GM12878 (cell line): ENCODE measurements at regions not wholly inside any gene's neighbourhood (a gene's known extent, or its start where the extent isn't known, plus 50 kb on each side); places are given as distances from the start of the nearest gene placed in this dataset.

Source experiments
- ATAC-seq: fragments of 200-7000 bp; cut with Tn5 transposase; 3 replicates; pipeline ENCODE4 v1.9.1; 2020; ENCODE audit warnings: mild to moderate bottlenecking, moderate library complexity
- BruUV-seq: library from RNA; stranded (reverse); fragments of 400-500 nt; replicated peaks from 2 replicates; lab custom pipeline; 2021; lab: Mats Ljungman, UMichigan
- CTCF ChIA-PET: fragments of 300-600 bp; sonication (Branson Sonifier 250); formaldehyde crosslinking; extraction: SDS; loops from one replicate; lab custom pipeline; 2021; ENCODE audit warnings: inconsistent platforms; lab: Yijun Ruan, JAX
- POLR2A ChIA-PET: fragments of 350-600 bp; formaldehyde crosslinking; extraction: SDS; loops from one replicate; lab custom pipeline; 2021; ENCODE audit warnings: inconsistent platforms; lab: Charles Lee
- RAD21 ChIA-PET: fragments of 300-600 bp; sonication (Branson Sonifier 250); formaldehyde crosslinking; loops from one replicate; lab custom pipeline; 2023; ENCODE audit warnings: antibody characterized with exemption; ENCODE audit not compliant: unreplicated experiment; lab: Charles Lee
- SMC1A ChIA-PET: fragments of 300-600 bp; sonication (Branson Sonifier 250); formaldehyde crosslinking; loops from one replicate; lab custom pipeline; 2023; ENCODE audit not compliant: unreplicated experiment, uncharacterized antibody; lab: Charles Lee
- DNase-seq: peaks from one replicate; pipeline ENCODE4 v3.0.0-alpha.2; 2011; ENCODE audit warnings: low read depth, low spot score
- FAIRE-seq: peaks from 3 replicates; lab custom pipeline; 2011; peaks lifted over from hg19 to GRCh38; lab: Jason Lieb, UNC
- H2AFZ ChIP-seq: 2 replicates; pipeline ENCODE4 v1.6.0; 2011; ENCODE audit warnings: low read depth, low read length, control low read depth; ENCODE audit not compliant: control insufficient read depth
- H3K27ac ChIP-seq: 2 replicates; pipeline ENCODE4 v1.5.1; 2011; ENCODE audit warnings: control low read depth; ENCODE audit not compliant: control insufficient read depth, insufficient read depth
- H3K27me3 ChIP-seq, 2 experiments: replicated peaks in 1 of 2; 2 replicates each; pipeline versions ENCODE4 v1.6.0 to v1.6.1; 2011; ENCODE audit warnings: low read length in 1 of 2; ENCODE audit not compliant: control insufficient read depth in 2 of 2, insufficient read depth in 2 of 2
- H3K36me3 ChIP-seq, 2 experiments: 2 replicates each; pipeline ENCODE4 v1.5.1; 2011; ENCODE audit warnings: low read length in 1 of 2; ENCODE audit not compliant: control insufficient read depth in 2 of 2, insufficient read depth in 2 of 2
- H3K4me1 ChIP-seq: 2 replicates; pipeline ENCODE4 v1.6.1; 2011; ENCODE audit warnings: mild to moderate bottlenecking, low read length, moderate library complexity, mixed read lengths; ENCODE audit not compliant: control insufficient read depth, insufficient read depth
- H3K4me2 ChIP-seq: 2 replicates; pipeline ENCODE4 v1.6.0; 2011; ENCODE audit warnings: control low read depth; ENCODE audit not compliant: control insufficient read depth, insufficient read depth
- H3K4me3 ChIP-seq: fragments of 200-600 bp; sonication (generic); 2 replicates; pipeline ENCODE4 v1.5.1; 2016
- H3K79me2 ChIP-seq: 2 replicates; pipeline ENCODE4 v1.6.0; 2011; ENCODE audit warnings: low read length; ENCODE audit not compliant: control insufficient read depth, insufficient read depth
- H3K9ac ChIP-seq: 2 replicates; pipeline ENCODE4 v1.8.0; 2011; ENCODE audit warnings: low read length, control low read depth, mixed read lengths; ENCODE audit not compliant: control insufficient read depth, insufficient read depth
- H3K9me3 ChIP-seq: replicated peaks from 3 replicates; pipeline ENCODE4 v1.5.1; 2011; ENCODE audit warnings: mild to moderate bottlenecking, low read length; ENCODE audit not compliant: control insufficient read depth, insufficient read depth
- H4K20me1 ChIP-seq: 2 replicates; pipeline ENCODE4 v1.6.0; 2011; ENCODE audit not compliant: control insufficient read depth, insufficient read depth
- ASH2L ChIP-seq: fragments of 300-600, 200-600 bp; sonication (generic); IDR thresholded peaks from 2 replicates; pipeline ENCODE4 v1.6.1; 2017; ENCODE audit warnings: low read depth, mild to moderate bottlenecking, borderline replicate concordance
- BHLHE40 ChIP-seq, 2 experiments: fragments of 450-650 bp in 1 of 2; IDR thresholded peaks; 2 replicates each; pipeline ENCODE4 v1.6.1; 2011 to 2017; ENCODE audit warnings: low read depth in 2 of 2, borderline replicate concordance in 1 of 2, improper control_type of control experiment in 1 of 2, low read length in 1 of 2, mild to moderate bottlenecking in 1 of 2
- CTCF ChIP-seq, 3 experiments: IDR thresholded peaks in 2 of 3; conservative IDR thresholded peaks in 1 of 3; 2 replicates each; pipeline ENCODE4 v1.5.1; 2011; ENCODE audit warnings: low read depth in 3 of 3, low read length in 3 of 3, mild to moderate bottlenecking in 3 of 3, control low read depth in 2 of 3, moderate library complexity in 2 of 3, inconsistent platforms in 1 of 3, mixed read lengths in 1 of 3; ENCODE audit not compliant: control insufficient read depth in 2 of 3, insufficient read depth in 1 of 3; ENCODE audit errors: extremely low read depth in 1 of 3
- DPF2 ChIP-seq: fragments of 450-650 bp; IDR thresholded peaks from 2 replicates; pipeline ENCODE4 v1.6.1; 2017; ENCODE audit warnings: mild to moderate bottlenecking
- KLF5 ChIP-seq: fragments of 450-650 bp; IDR thresholded peaks from 2 replicates; pipeline ENCODE4 v1.6.1; 2014; ENCODE audit warnings: mild to moderate bottlenecking; ENCODE audit not compliant: partially characterized antibody
- PML ChIP-seq: IDR thresholded peaks from 2 replicates; pipeline ENCODE4 v1.6.1; 2012; ENCODE audit warnings: low read length, inconsistent platforms
- RELA ChIP-seq: fragments of 450-650 bp; IDR thresholded peaks from 2 replicates; pipeline ENCODE4 v1.8.0; 2014; ENCODE audit warnings: borderline replicate concordance; ENCODE audit not compliant: partially characterized antibody
- RELB ChIP-seq: fragments of 450-650 bp; IDR thresholded peaks from 2 replicates; pipeline ENCODE4 v1.6.1; 2017; ENCODE audit warnings: low read depth, mild to moderate bottlenecking, moderate library complexity
- SREBF1 ChIP-seq: IDR thresholded peaks from 2 replicates; pipeline ENCODE4 v1.6.1; 2012; ENCODE audit warnings: mild to moderate bottlenecking, low read length
- TCF3 ChIP-seq: IDR thresholded peaks from 2 replicates; pipeline ENCODE4 v1.6.1; 2012; ENCODE audit warnings: low read depth, mild to moderate bottlenecking, low read length, borderline replicate concordance; ENCODE audit not compliant: insufficient read depth
- ZBTB33 ChIP-seq: fragments of 450-650 bp; IDR thresholded peaks from 2 replicates; pipeline ENCODE4 v1.6.1; 2017; ENCODE audit warnings: mild to moderate bottlenecking
- ZNF687 ChIP-seq: fragments of 450-650 bp; IDR thresholded peaks from 2 replicates; pipeline ENCODE4 v1.6.1; 2017; ENCODE audit warnings: mild to moderate bottlenecking, moderate library complexity
- WGBS: methylation state at CpG from one replicate; pipeline ENCODE4 v1.1.6; 2016; ENCODE audit warnings: low lambda C conversion rate; ENCODE audit not compliant: insufficient replicate concordance, insufficient coverage; ENCODE audit errors: missing lambda C conversion rate; 5-methylcytosine and 5-hydroxymethylcytosine counted together
- in situ Hi-C: fragments of 300-500 bp; cut with MboI; formaldehyde crosslinking; loops from 9 replicates; pipeline ENCODE4 v1.14.3; 2018; ENCODE audit warnings: mixed read lengths
- intact Hi-C: fragments of 100-400 bp; cut with micrococcal nuclease; formaldehyde crosslinking; loops from one replicate; pipeline ENCODE4 v1.14.2; 2022; ENCODE audit not compliant: unreplicated experiment

GRCh38 chr6:6461138-6461537, 127.4 kb upstream of the LY86 start:
- CTCF ChIA-PET = interaction anchor here (0.7 to 0.8 kb wide), 3 partner anchors 12 to 86 kb away, joined by 3 to 4 read pairs (median 3); no protein-coding TSS in a partner anchor
- Histone ChIP-seq H3K4me2 (peak overlapping the region; percentile 2), H3K4me3 (no peak overlapping the region), H2AFZ (peak overlapping the region; percentile 18; the same call in 1 of the 2 replicates), H3K79me2 (no peaks in the 10 kb centered on the region), H3K4me1 (peaks cover 6% of the 10 kb centered on the region; the same call in 1 of the 2 replicates), H3K9me3 (peaks cover 2% of the 10 kb centered on the region; the same call in 1 of the 3 replicates), H3K9ac (no peak overlapping the region), H4K20me1 (no peaks in the 10 kb centered on the region), H3K27ac (no peak overlapping the region; the same call in 1 of the 2 replicates), H3K27me3 (no peaks in the 10 kb centered on the region), H3K36me3 (no peaks in the 10 kb centered on the region)
- peak; percentile 82 for ATAC-seq
- RAD21 ChIA-PET = interaction anchor here (0.8 to 4.0 kb wide), 6 partner anchors 11 to 128 kb away, joined by 3 to 24 read pairs (median 4); no protein-coding TSS in a partner anchor
- SMC1A ChIA-PET = interaction anchor here (0.6 to 5.6 kb wide), 14 partner anchors 12 to 143 kb away, joined by 3 to 38 read pairs (median 4); no protein-coding TSS in a partner anchor
- no peak for DNase-seq
- in situ Hi-C loops = no loop called here
- no TSS peak for BruUV-seq
- POLR2A ChIA-PET = no interaction called here
- intact Hi-C loops = no loop called here
- WGBS = 33% methylated on average over 4 of the region's 4 CpGs
- no peak for FAIRE-seq
- TF ChIP-seq ZNF687 = no peak
- TF ChIP-seq CTCF (IDR thresholded peaks at IDR 0.05 in 2 of 3, conservative IDR thresholded peaks at IDR 0.05 in 1 of 3; ENCODE audit: control insufficient read depth in 2 of 3, extremely low read depth in 1 of 3, insufficient read depth in 1 of 3, low read depth in 3 of 3, low read length in 3 of 3) = no peak
- 0 out of 2 replicates have a peak, but pooled peaks have one; percentile 38 for TF ChIP-seq RELB
- no peak for TF ChIP-seq TCF3
- TF ChIP-seq PML = no peak
- no peak for TF ChIP-seq RELA
- TF ChIP-seq DPF2 = peak; percentile 70; the same call in 1 of the 2 replicates
- no peak for TF ChIP-seq KLF5
- 0 out of 4 replicates have a peak, but pooled peaks of 1 of the 2 experiments have one; percentile 38 for TF ChIP-seq BHLHE40 (IDR thresholded peaks at IDR 0.05; ENCODE audit: borderline replicate concordance in 1 of 2, low read depth in 2 of 2, low read length in 1 of 2)
- no peak for TF ChIP-seq ASH2L
- no peak for TF ChIP-seq ZBTB33
- no peak for TF ChIP-seq SREBF1
